WERI-Rb-1 (cell line): ENCODE measurements at regions not wholly inside any gene's neighbourhood (a gene's known extent, or its start where the extent isn't known, plus 50 kb on each side); places are given as distances from the start of the nearest gene placed in this dataset.

ENCODE experiments used
- DNase-seq: peaks from one replicate; pipeline ENCODE4 v3.0.0-alpha.2; 2020
- H3K27ac ChIP-seq: fragments of 250-450 bp; sonication (Bioruptor Pico); 2 replicates; pipeline ENCODE4 v1.5.1; 2020; ENCODE audit warnings: mild to moderate bottlenecking, moderate library complexity
- H3K27me3 ChIP-seq: fragments of 250-450 bp; sonication (Bioruptor Pico); 2 replicates; pipeline ENCODE4 v1.5.1; 2021; ENCODE audit warnings: mild to moderate bottlenecking, low read depth, moderate library complexity; ENCODE audit not compliant: insufficient read depth, severe bottlenecking
- H3K36me3 ChIP-seq: fragments of 250-450 bp; sonication (Bioruptor Pico); 2 replicates; pipeline ENCODE4 v1.5.1; 2020; ENCODE audit warnings: mild to moderate bottlenecking, moderate library complexity
- H3K4me3 ChIP-seq: 2 replicates; pipeline ENCODE4 v1.5.1; 2011; ENCODE audit warnings: low read depth, mild to moderate bottlenecking, control low read depth, low read length
- H3K9me3 ChIP-seq: fragments of 250-450 bp; sonication (Bioruptor Pico); 2 replicates; pipeline ENCODE4 v1.5.1; 2021; ENCODE audit warnings: mild to moderate bottlenecking, moderate library complexity; ENCODE audit not compliant: severe bottlenecking
- TF ChIP-seq, protein P1 (sequence below): IDR thresholded peaks from 2 replicates; pipeline ENCODE4 v1.5.1; 2011; ENCODE audit warnings: low read depth, mild to moderate bottlenecking, control low read depth, inconsistent platforms, low read length

DNA sequence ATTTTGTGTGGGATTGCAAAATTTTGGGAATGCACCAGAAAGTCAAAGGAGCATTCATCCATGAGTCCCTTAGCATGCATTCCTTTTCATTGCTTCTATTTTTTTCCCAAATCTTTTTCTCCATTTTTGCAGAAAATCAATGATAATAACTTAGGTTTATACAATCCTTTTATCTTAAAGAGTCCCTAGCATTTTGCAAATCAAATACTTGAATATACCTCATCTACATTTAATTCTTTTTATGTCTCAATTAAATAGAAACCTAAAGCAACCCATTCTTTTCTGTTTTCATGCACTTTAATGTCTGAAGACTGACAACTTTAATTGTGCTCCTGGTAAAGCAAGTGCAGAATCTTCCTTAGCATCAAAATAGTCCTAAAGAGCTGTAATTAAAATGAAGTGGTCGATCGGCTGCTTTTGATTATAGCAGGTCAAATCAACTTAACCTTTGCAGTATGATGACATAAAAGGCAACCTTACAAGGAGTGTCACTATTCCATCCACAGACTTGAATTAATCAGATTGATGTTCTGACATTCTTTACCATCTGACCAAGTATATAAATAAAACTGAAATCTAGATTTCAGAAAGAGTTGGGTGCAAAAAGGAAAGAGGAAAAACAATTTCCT lies 168.4 kb downstream of the ALG10B start:
- no peak overlapping the region for H3K27ac ChIP-seq
- TF ChIP-seq, protein P1, sequence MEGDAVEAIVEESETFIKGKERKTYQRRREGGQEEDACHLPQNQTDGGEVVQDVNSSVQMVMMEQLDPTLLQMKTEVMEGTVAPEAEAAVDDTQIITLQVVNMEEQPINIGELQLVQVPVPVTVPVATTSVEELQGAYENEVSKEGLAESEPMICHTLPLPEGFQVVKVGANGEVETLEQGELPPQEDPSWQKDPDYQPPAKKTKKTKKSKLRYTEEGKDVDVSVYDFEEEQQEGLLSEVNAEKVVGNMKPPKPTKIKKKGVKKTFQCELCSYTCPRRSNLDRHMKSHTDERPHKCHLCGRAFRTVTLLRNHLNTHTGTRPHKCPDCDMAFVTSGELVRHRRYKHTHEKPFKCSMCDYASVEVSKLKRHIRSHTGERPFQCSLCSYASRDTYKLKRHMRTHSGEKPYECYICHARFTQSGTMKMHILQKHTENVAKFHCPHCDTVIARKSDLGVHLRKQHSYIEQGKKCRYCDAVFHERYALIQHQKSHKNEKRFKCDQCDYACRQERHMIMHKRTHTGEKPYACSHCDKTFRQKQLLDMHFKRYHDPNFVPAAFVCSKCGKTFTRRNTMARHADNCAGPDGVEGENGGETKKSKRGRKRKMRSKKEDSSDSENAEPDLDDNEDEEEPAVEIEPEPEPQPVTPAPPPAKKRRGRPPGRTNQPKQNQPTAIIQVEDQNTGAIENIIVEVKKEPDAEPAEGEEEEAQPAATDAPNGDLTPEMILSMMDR: no peak
- peaks cover 32% of the 10 kb centered on the region for H3K27me3 ChIP-seq
- no peak for DNase-seq
- no peaks in the 10 kb centered on the region for H3K9me3 ChIP-seq
- no peak overlapping the region for H3K4me3 ChIP-seq
- no peaks in the 10 kb centered on the region for H3K36me3 ChIP-seq

DNA sequence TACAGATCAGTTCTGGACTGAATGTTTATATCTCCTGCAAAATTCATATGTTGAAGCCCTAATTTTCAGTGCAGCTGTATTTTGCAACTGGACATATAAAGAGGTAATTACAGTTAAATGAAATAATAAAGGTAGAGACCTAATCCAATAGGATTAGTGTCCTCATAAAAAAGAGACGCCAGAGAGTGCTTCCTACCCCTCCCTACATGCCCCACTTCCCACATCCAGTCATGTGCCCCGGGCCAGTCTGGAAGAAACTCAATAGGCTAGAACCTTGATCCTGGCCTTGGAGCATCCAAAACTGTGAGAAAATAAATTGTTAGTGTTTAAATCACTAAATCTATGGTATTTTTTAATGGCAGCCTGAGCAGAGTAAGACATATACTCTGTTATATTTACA lies 172.3 kb downstream of the ALG10B start:
- Histone ChIP-seq H3K27me3 (peaks cover 58% of the 10 kb centered on the region), H3K4me3 (no peak overlapping the region), H3K36me3 (no peaks in the 10 kb centered on the region), H3K9me3 (no peaks in the 10 kb centered on the region), H3K27ac (no peak overlapping the region)
- TF ChIP-seq, protein P1: no peak
- DNase-seq: no peak

- DNase-seq: no peak
- no peaks in the 10 kb centered on the region for H3K9me3 ChIP-seq
- TF ChIP-seq, protein P1: no peak
- no peak overlapping the region for H3K27ac ChIP-seq
- peaks cover 56% of the 10 kb centered on the region for H3K27me3 ChIP-seq
- no peak overlapping the region for H3K4me3 ChIP-seq
- H3K36me3 ChIP-seq: no peaks in the 10 kb centered on the region
Observed at GRCh38 chr12:38490073-38490472, 173.5 kb downstream of the ALG10B start.

DNA sequence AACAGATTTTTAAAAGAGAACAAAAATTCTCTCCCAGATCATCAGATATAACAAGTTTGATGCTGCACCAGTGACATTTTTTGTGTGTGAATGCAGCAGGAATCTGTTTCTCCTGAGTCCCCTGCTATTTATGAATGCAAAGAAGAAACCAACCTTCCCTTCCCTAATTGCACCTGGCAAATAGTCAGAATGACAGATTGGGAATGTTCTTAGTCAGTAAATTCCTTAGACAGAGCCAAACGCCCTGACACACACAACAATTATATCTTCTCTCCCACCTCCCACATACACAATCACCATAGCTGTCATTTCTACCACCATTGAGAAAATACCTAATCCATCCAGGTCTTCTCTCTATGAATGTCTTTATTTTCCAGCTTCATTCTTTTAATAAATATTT lies 174.4 kb downstream of the ALG10B start:
- no peak for DNase-seq
- TF ChIP-seq, protein P1: no peak
- no peaks in the 10 kb centered on the region for H3K36me3 ChIP-seq

GRCh38 chr12:38501481-38501880 lies 184.9 kb downstream of the ALG10B start:
- Histone ChIP-seq H3K27me3 (peaks cover 10% of the 10 kb centered on the region), H3K27ac (no peak overlapping the region), H3K9me3 (no peaks in the 10 kb centered on the region), H3K36me3 (no peaks in the 10 kb centered on the region), H3K4me3 (no peak overlapping the region)
- DNase-seq: no peak
- TF ChIP-seq, protein P1: no peak

More for the DNA sequence above, 174.4 kb downstream of the ALG10B start:
- Histone ChIP-seq H3K27me3 (peaks cover 53% of the 10 kb centered on the region), H3K9me3 (no peaks in the 10 kb centered on the region), H3K4me3 (no peak overlapping the region), H3K27ac (no peak overlapping the region)

- Histone ChIP-seq H3K36me3 (no peaks in the 10 kb centered on the region), H3K4me3 (no peak overlapping the region), H3K27ac (no peak overlapping the region), H3K9me3 (no peaks in the 10 kb centered on the region), H3K27me3 (peaks cover 14% of the 10 kb centered on the region)
- DNase-seq: no peak
- TF ChIP-seq, protein P1: no peak
Observed at GRCh38 chr12:38501991-38502390, 185.4 kb downstream of the ALG10B start.
